SK-N-SH (cell line): ENCODE measurements at regions not wholly inside any gene's neighbourhood (a gene's known extent, or its start where the extent isn't known, plus 50 kb on each side); places are given as distances from the start of the nearest gene placed in this dataset.

ENCODE experiments used
- EZH2phosphoT487 ChIP-seq: fragments of 200-600 bp; sonication (generic); IDR thresholded peaks from 2 replicates; pipeline ENCODE4 v1.6.1; 2017; ENCODE audit warnings: low read depth, mixed run types, mild to moderate bottlenecking, antibody characterized with exemption, moderate library complexity, borderline replicate concordance
- JUND ChIP-seq: IDR thresholded peaks from 2 replicates; pipeline ENCODE4 v1.4.0; 2012
- POLR2AphosphoS5 ChIP-seq: IDR thresholded peaks from 2 replicates; pipeline ENCODE4 v1.6.1; 2012; ENCODE audit warnings: low read depth, low read length
- RFX5 ChIP-seq: IDR thresholded peaks from 2 replicates; pipeline ENCODE4 v1.6.1; 2012; ENCODE audit warnings: mild to moderate bottlenecking, improper control_type of control experiment, low read length
- TAF1 ChIP-seq: IDR thresholded peaks from 2 replicates; pipeline ENCODE4 v1.6.1; 2012; ENCODE audit warnings: low read depth, mild to moderate bottlenecking, low read length, moderate library complexity, borderline replicate concordance
- TF ChIP-seq, protein P1 (sequence below): fragments of 200-600 bp; sonication (generic); IDR thresholded peaks from 2 replicates; pipeline ENCODE4 v1.6.1; 2017; ENCODE audit warnings: antibody characterized with exemption, mild to moderate bottlenecking, moderate library complexity

DNA sequence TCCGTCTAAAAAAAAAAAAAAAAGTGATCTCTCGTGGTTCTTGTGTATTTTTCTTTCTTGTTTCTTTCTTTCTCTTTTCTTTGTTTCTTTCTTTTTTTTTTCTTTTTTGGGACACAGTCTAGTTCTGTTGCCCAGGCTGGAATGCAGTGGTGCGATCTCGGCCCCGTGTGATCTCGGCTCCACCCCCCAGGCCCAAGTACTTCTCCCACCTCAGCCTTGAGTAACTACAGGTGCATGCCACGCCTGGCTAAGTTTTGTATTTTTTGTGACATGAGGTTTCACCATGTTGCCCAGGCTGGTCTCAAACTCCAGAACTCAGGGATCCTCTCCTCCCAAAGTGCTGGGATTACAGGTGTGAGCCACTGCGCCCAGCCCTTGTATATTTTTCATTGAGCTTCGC, 91.4 kb downstream of the TMEM237 start:
- TF ChIP-seq, protein P1, sequence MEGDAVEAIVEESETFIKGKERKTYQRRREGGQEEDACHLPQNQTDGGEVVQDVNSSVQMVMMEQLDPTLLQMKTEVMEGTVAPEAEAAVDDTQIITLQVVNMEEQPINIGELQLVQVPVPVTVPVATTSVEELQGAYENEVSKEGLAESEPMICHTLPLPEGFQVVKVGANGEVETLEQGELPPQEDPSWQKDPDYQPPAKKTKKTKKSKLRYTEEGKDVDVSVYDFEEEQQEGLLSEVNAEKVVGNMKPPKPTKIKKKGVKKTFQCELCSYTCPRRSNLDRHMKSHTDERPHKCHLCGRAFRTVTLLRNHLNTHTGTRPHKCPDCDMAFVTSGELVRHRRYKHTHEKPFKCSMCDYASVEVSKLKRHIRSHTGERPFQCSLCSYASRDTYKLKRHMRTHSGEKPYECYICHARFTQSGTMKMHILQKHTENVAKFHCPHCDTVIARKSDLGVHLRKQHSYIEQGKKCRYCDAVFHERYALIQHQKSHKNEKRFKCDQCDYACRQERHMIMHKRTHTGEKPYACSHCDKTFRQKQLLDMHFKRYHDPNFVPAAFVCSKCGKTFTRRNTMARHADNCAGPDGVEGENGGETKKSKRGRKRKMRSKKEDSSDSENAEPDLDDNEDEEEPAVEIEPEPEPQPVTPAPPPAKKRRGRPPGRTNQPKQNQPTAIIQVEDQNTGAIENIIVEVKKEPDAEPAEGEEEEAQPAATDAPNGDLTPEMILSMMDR, result no peak
- TF ChIP-seq RFX5 (no peak), POLR2AphosphoS5 (no peak), TAF1 (no peak), EZH2phosphoT487 (no peak), JUND (no peak)
